Trophoblast cell (in vitro differentiated cells and primary cell): ENCODE measurements at regions not wholly inside any gene's neighbourhood (a gene's known extent, or its start where the extent isn't known, plus 50 kb on each side); places are given as distances from the start of the nearest gene placed in this dataset.

Experiments used
- DNase-seq, 2 donors: peaks; one replicate each; pipeline ENCODE4 v3.0.0-alpha.2; 2016
- H2AFZ ChIP-seq: 2 replicates; pipeline ENCODE4 v1.6.1; 2013; ENCODE audit warnings: low read length, moderate library complexity, mild to moderate bottlenecking; ENCODE audit not compliant: insufficient read depth, poor library complexity
- H2AK5ac ChIP-seq: 2 replicates; pipeline ENCODE4 v1.6.1; 2013; ENCODE audit warnings: mild to moderate bottlenecking, low read length
- H2BK120ac ChIP-seq: 2 replicates; pipeline ENCODE4 v1.6.1; 2013; ENCODE audit warnings: low read length, mild to moderate bottlenecking, moderate library complexity; ENCODE audit not compliant: insufficient read depth, poor library complexity
- H2BK12ac ChIP-seq: 2 replicates; pipeline ENCODE4 v1.6.1; 2013; ENCODE audit warnings: mild to moderate bottlenecking, low read length, moderate library complexity
- H2BK5ac ChIP-seq: 2 replicates; pipeline ENCODE4 v1.6.1; 2013; ENCODE audit warnings: low read length, low read depth, moderate library complexity, mild to moderate bottlenecking; ENCODE audit not compliant: poor library complexity
- H3K14ac ChIP-seq: 2 replicates; pipeline ENCODE4 v1.6.1; 2013; ENCODE audit warnings: mild to moderate bottlenecking, low read length
- H3K18ac ChIP-seq: 2 replicates; pipeline ENCODE4 v1.6.1; 2013; ENCODE audit warnings: mild to moderate bottlenecking, low read length
- H3K23ac ChIP-seq: 2 replicates; pipeline ENCODE4 v1.6.1; 2013; ENCODE audit warnings: low read length
- H3K27ac ChIP-seq: 2 replicates; pipeline ENCODE4 v1.5.1; 2013; ENCODE audit warnings: low read depth, mild to moderate bottlenecking, inconsistent platforms, low read length, moderate library complexity
- H3K27me3 ChIP-seq: 2 replicates; pipeline ENCODE4 v1.6.1; 2013; ENCODE audit warnings: inconsistent platforms, mild to moderate bottlenecking, low read length, moderate library complexity; ENCODE audit not compliant: insufficient read depth
- H3K36me3 ChIP-seq, 2 experiments: 1 replicate in 1 of 2; 2 replicates in 1 of 2; pipeline ENCODE4 v1.6.1; 2013; ENCODE audit warnings: low read length in 2 of 2, mild to moderate bottlenecking in 2 of 2, moderate library complexity in 1 of 2; ENCODE audit not compliant: insufficient read depth in 2 of 2, control insufficient read depth in 1 of 2
- H3K4ac ChIP-seq: 2 replicates; pipeline ENCODE4 v1.6.1; 2013; ENCODE audit warnings: low read depth, mild to moderate bottlenecking, low read length, moderate library complexity
- H3K4me1 ChIP-seq, 2 experiments: 1 replicate in 1 of 2; 2 replicates in 1 of 2; pipeline ENCODE4 v1.6.1; 2013; ENCODE audit warnings: low read length in 2 of 2, mild to moderate bottlenecking in 2 of 2, moderate library complexity in 1 of 2; ENCODE audit not compliant: insufficient read depth in 2 of 2, control insufficient read depth in 1 of 2
- H3K4me2 ChIP-seq: 2 replicates; pipeline ENCODE4 v1.6.1; 2013; ENCODE audit warnings: inconsistent platforms, mild to moderate bottlenecking, low read length, moderate library complexity
- H3K4me3 ChIP-seq: 2 replicates; pipeline ENCODE4 v1.5.1; 2013; ENCODE audit warnings: mild to moderate bottlenecking, low read depth, low read length, inconsistent platforms
- H3K79me1 ChIP-seq: one replicate; pipeline ENCODE4 v1.6.1; 2013; ENCODE audit warnings: low read length
- H3K79me2 ChIP-seq: 2 replicates; pipeline ENCODE4 v1.6.1; 2013; ENCODE audit warnings: low read length, mild to moderate bottlenecking; ENCODE audit not compliant: control insufficient read depth, insufficient read depth, poor library complexity
- H3K9ac ChIP-seq: 2 replicates; pipeline ENCODE4 v1.6.1; 2013; ENCODE audit warnings: mild to moderate bottlenecking, low read length
- H3K9me3 ChIP-seq: 2 replicates; pipeline ENCODE4 v1.6.1; 2013; ENCODE audit warnings: low read depth, mild to moderate bottlenecking, control low read depth, inconsistent platforms, low read length; ENCODE audit not compliant: insufficient read depth
- H4K12ac ChIP-seq: 2 replicates; pipeline ENCODE4 v1.6.1; 2013; ENCODE audit warnings: low read depth, mild to moderate bottlenecking, low read length, moderate library complexity
- H4K8ac ChIP-seq: 2 replicates; pipeline ENCODE4 v1.6.1; 2013; ENCODE audit warnings: low read depth, mild to moderate bottlenecking, low read length, moderate library complexity
- H4K91ac ChIP-seq: one replicate; pipeline ENCODE4 v1.6.1; 2013; ENCODE audit warnings: low read depth, mild to moderate bottlenecking, low read length, moderate library complexity
- WGBS: extraction: QIAGEN DNeasy Blood & Tissue Kit; methylation state at CpG from one replicate; pipeline ENCODE4 v1.1.7; 2013; ENCODE audit warnings: missing lambda C conversion rate; ENCODE audit not compliant: insufficient read length, insufficient coverage; ENCODE audit errors: extremely low coverage; 5-methylcytosine and 5-hydroxymethylcytosine counted together

- Histone ChIP-seq H3K9ac (no peak overlapping the region), H2BK120ac (no peak overlapping the region), H3K4me3 (no peak overlapping the region), H2BK5ac (no peak overlapping the region), H3K79me2 (no peaks in the 10 kb centered on the region), H3K14ac (no peak overlapping the region), H3K4me1 (peaks cover 7 to 13% of the 10 kb centered on the region in 2 experiments), H3K27ac (no peak overlapping the region), H3K79me1 (no peaks in the 10 kb centered on the region), H2AK5ac (no peak overlapping the region), H4K91ac (no peak overlapping the region), H2AFZ (no peak overlapping the region), H3K27me3 (no peaks in the 10 kb centered on the region), H3K18ac (no peak overlapping the region), H3K4me2 (no peak overlapping the region), H3K4ac (no peak overlapping the region), H4K12ac (no peak overlapping the region), H3K23ac (no peak overlapping the region), H2BK12ac (no peak overlapping the region), H4K8ac (no peak overlapping the region), H3K9me3 (no peaks in the 10 kb centered on the region), H3K36me3 (no peaks in the 10 kb centered on the region)
- no peak for DNase-seq
- no CpG with 5 or more reads among the region's 5 CpGs for WGBS
Observed at GRCh38 chr9:38137342-38137741, 68.3 kb upstream of the SHB start.

GRCh38 chr9:38136386-38136785 lies 67.4 kb upstream of the SHB start:
- H3K18ac ChIP-seq, result no peak overlapping the region
- no peak for DNase-seq
- H3K27me3 ChIP-seq, result no peaks in the 10 kb centered on the region
- H3K4me3 ChIP-seq, result no peak overlapping the region
- H3K23ac ChIP-seq, result no peak overlapping the region
- no peak overlapping the region for H3K27ac ChIP-seq
- no peak overlapping the region for H3K9ac ChIP-seq
- H3K79me1 ChIP-seq, result no peaks in the 10 kb centered on the region
- no peak overlapping the region for H3K4me2 ChIP-seq
- no peak overlapping the region for H4K8ac ChIP-seq
- no peaks in the 10 kb centered on the region for H3K9me3 ChIP-seq
- no peaks in the 10 kb centered on the region for H3K36me3 ChIP-seq
- H4K12ac ChIP-seq, result no peak overlapping the region
- no peak overlapping the region for H2BK120ac ChIP-seq
- H3K79me2 ChIP-seq, result no peaks in the 10 kb centered on the region
- no peak overlapping the region for H2AK5ac ChIP-seq
- H3K14ac ChIP-seq, result no peak overlapping the region
- H2BK5ac ChIP-seq, result no peak overlapping the region
- no peak overlapping the region for H4K91ac ChIP-seq
- WGBS, result no CpG with 5 or more reads among the region's 2 CpGs
- no peak overlapping the region for H2AFZ ChIP-seq
- H3K4me1 ChIP-seq, result peaks cover 7% of the 10 kb centered on the region in 2 experiments
- H3K4ac ChIP-seq, result no peak overlapping the region
- H2BK12ac ChIP-seq, result no peak overlapping the region

- H3K36me3 ChIP-seq, result no peaks in the 10 kb centered on the region
- no peak overlapping the region for H3K18ac ChIP-seq
- WGBS, result no CpG with 5 or more reads among the region's 6 CpGs
- H4K91ac ChIP-seq, result no peak overlapping the region
- no peak overlapping the region for H2AFZ ChIP-seq
- no peak overlapping the region for H3K4me2 ChIP-seq
- no peak overlapping the region for H2AK5ac ChIP-seq
- H3K4ac ChIP-seq, result no peak overlapping the region
- no peak overlapping the region for H2BK12ac ChIP-seq
- no peak overlapping the region for H2BK120ac ChIP-seq
- no peak overlapping the region for H2BK5ac ChIP-seq
- no peak overlapping the region for H4K8ac ChIP-seq
- no peaks in the 10 kb centered on the region for H3K79me2 ChIP-seq
- H3K27me3 ChIP-seq, result no peaks in the 10 kb centered on the region
- peaks cover 7% of the 10 kb centered on the region in 2 experiments for H3K4me1 ChIP-seq
- H3K27ac ChIP-seq, result no peak overlapping the region
- no peak overlapping the region for H3K9ac ChIP-seq
- no peak overlapping the region for H3K14ac ChIP-seq
- H3K9me3 ChIP-seq, result no peaks in the 10 kb centered on the region
- no peak overlapping the region for H3K23ac ChIP-seq
- no peak for DNase-seq
- no peaks in the 10 kb centered on the region for H3K79me1 ChIP-seq
- no peak overlapping the region for H3K4me3 ChIP-seq
- no peak overlapping the region for H4K12ac ChIP-seq
Observed at GRCh38 chr9:38134611-38135237, 65.7 kb upstream of the SHB start.

- H3K27ac ChIP-seq, result no peak overlapping the region
- no peak overlapping the region for H2BK120ac ChIP-seq
- H4K91ac ChIP-seq, result no peak overlapping the region
- H3K18ac ChIP-seq, result no peak overlapping the region
- H3K4ac ChIP-seq, result no peak overlapping the region
- H3K79me1 ChIP-seq, result no peaks in the 10 kb centered on the region
- H2BK5ac ChIP-seq, result no peak overlapping the region
- no peak overlapping the region for H4K8ac ChIP-seq
- no peak overlapping the region for H3K9ac ChIP-seq
- H3K9me3 ChIP-seq, result no peaks in the 10 kb centered on the region
- no peak overlapping the region for H2AFZ ChIP-seq
- no peaks in the 10 kb centered on the region for H3K27me3 ChIP-seq
- H2BK12ac ChIP-seq, result no peak overlapping the region
- H3K36me3 ChIP-seq, result no peaks in the 10 kb centered on the region
- H3K4me3 ChIP-seq, result no peak overlapping the region
- no peak overlapping the region for H3K23ac ChIP-seq
- H3K14ac ChIP-seq, result no peak overlapping the region
- H3K4me2 ChIP-seq, result no peak overlapping the region
- DNase-seq, result no peak
- H3K79me2 ChIP-seq, result no peaks in the 10 kb centered on the region
- H2AK5ac ChIP-seq, result no peak overlapping the region
- no peak overlapping the region for H4K12ac ChIP-seq
- H3K4me1 ChIP-seq, result peaks cover 7% of the 10 kb centered on the region in 2 experiments
Observed at GRCh38 chr9:38133595-38133994, 64.6 kb upstream of the SHB start.
